ENCODE measurements at regions not wholly inside any gene's neighbourhood (a gene's known extent, or its start where the extent isn't known, plus 50 kb on each side); places are given as distances from the start of the nearest gene placed in this dataset.

GRCh38 chr15:39230205-39230907 is 350.5 kb upstream of the THBS1 start:
- Histone ChIP-seq H3K27me3 (replicated peaks; ENCODE audit: control insufficient read depth, insufficient read depth, low read length, poor library complexity, severe bottlenecking) (no peaks in the 10 kb centered on the region), H3K27ac (ENCODE audit: insufficient read depth, low read length, poor library complexity, severe bottlenecking) (no peak overlapping the region), H3K9me3 (ENCODE audit: control insufficient read depth, low read length) (no peaks in the 10 kb centered on the region), H3K4me3 (ENCODE audit: insufficient read depth, low read depth, low read length, poor library complexity, severe bottlenecking) (no peak overlapping the region), H3K4me1 (ENCODE audit: control insufficient read depth, insufficient read depth, low read length, poor library complexity, severe bottlenecking) (no peaks in the 10 kb centered on the region), H3K36me3 (ENCODE audit: control insufficient read depth, insufficient read depth, low read length) (no peaks in the 10 kb centered on the region)
- no peak for DNase-seq

- no peak overlapping the region for H3K27ac ChIP-seq (ENCODE audit: insufficient read depth, low read length, poor library complexity, severe bottlenecking)
- H3K4me3 ChIP-seq (ENCODE audit: insufficient read depth, low read depth, low read length, poor library complexity, severe bottlenecking) = no peak overlapping the region
- no peaks in the 10 kb centered on the region for H3K4me1 ChIP-seq (ENCODE audit: control insufficient read depth, insufficient read depth, low read length, poor library complexity, severe bottlenecking)
- no peaks in the 10 kb centered on the region for H3K27me3 ChIP-seq (replicated peaks; ENCODE audit: control insufficient read depth, insufficient read depth, low read length, poor library complexity, severe bottlenecking)
- no peaks in the 10 kb centered on the region for H3K36me3 ChIP-seq (ENCODE audit: control insufficient read depth, insufficient read depth, low read length)
- no peaks in the 10 kb centered on the region for H3K9me3 ChIP-seq (ENCODE audit: control insufficient read depth, low read length)
- no peak for DNase-seq
Measured at GRCh38 chr15:39230908-39231285, 350.0 kb upstream of the THBS1 start.

- Histone ChIP-seq H3K27ac (ENCODE audit: insufficient read depth, low read length, poor library complexity, severe bottlenecking) (no peak overlapping the region), H3K9me3 (ENCODE audit: control insufficient read depth, low read length) (no peaks in the 10 kb centered on the region), H3K4me1 (ENCODE audit: control insufficient read depth, insufficient read depth, low read length, poor library complexity, severe bottlenecking) (no peaks in the 10 kb centered on the region), H3K4me3 (ENCODE audit: insufficient read depth, low read depth, low read length, poor library complexity, severe bottlenecking) (no peak overlapping the region), H3K36me3 (ENCODE audit: control insufficient read depth, insufficient read depth, low read length) (no peaks in the 10 kb centered on the region), H3K27me3 (replicated peaks; ENCODE audit: control insufficient read depth, insufficient read depth, low read length, poor library complexity, severe bottlenecking) (no peaks in the 10 kb centered on the region)
- no peak for DNase-seq
Measured at GRCh38 chr15:39232512-39232911, 348.4 kb upstream of the THBS1 start.

- no peak overlapping the region for H3K4me3 ChIP-seq (ENCODE audit: insufficient read depth, low read depth, low read length, poor library complexity, severe bottlenecking)
- H3K36me3 ChIP-seq (ENCODE audit: control insufficient read depth, insufficient read depth, low read length) = no peaks in the 10 kb centered on the region
- H3K9me3 ChIP-seq (ENCODE audit: control insufficient read depth, low read length) = no peaks in the 10 kb centered on the region
- H3K4me1 ChIP-seq (ENCODE audit: control insufficient read depth, insufficient read depth, low read length, poor library complexity, severe bottlenecking) = no peaks in the 10 kb centered on the region
- H3K27ac ChIP-seq (ENCODE audit: insufficient read depth, low read length, poor library complexity, severe bottlenecking) = no peak overlapping the region
- H3K27me3 ChIP-seq (replicated peaks; ENCODE audit: control insufficient read depth, insufficient read depth, low read length, poor library complexity, severe bottlenecking) = no peaks in the 10 kb centered on the region
- no peak for DNase-seq
Measured at GRCh38 chr15:39235084-39235795, 345.6 kb upstream of the THBS1 start.

- DNase-seq = no peak
- Histone ChIP-seq H3K4me1 (ENCODE audit: control insufficient read depth, insufficient read depth, low read length, poor library complexity, severe bottlenecking) (no peaks in the 10 kb centered on the region), H3K36me3 (ENCODE audit: control insufficient read depth, insufficient read depth, low read length) (no peaks in the 10 kb centered on the region), H3K27ac (ENCODE audit: insufficient read depth, low read length, poor library complexity, severe bottlenecking) (no peak overlapping the region), H3K27me3 (replicated peaks; ENCODE audit: control insufficient read depth, insufficient read depth, low read length, poor library complexity, severe bottlenecking) (no peaks in the 10 kb centered on the region), H3K4me3 (ENCODE audit: insufficient read depth, low read depth, low read length, poor library complexity, severe bottlenecking) (no peak overlapping the region), H3K9me3 (ENCODE audit: control insufficient read depth, low read length) (no peaks in the 10 kb centered on the region)
Measured at GRCh38 chr15:39236375-39236774, 344.5 kb upstream of the THBS1 start.

- Histone ChIP-seq H3K9me3 (ENCODE audit: control insufficient read depth, low read length) (no peaks in the 10 kb centered on the region), H3K27me3 (replicated peaks; ENCODE audit: control insufficient read depth, insufficient read depth, low read length, poor library complexity, severe bottlenecking) (no peaks in the 10 kb centered on the region), H3K27ac (ENCODE audit: insufficient read depth, low read length, poor library complexity, severe bottlenecking) (no peak overlapping the region), H3K4me3 (ENCODE audit: insufficient read depth, low read depth, low read length, poor library complexity, severe bottlenecking) (no peak overlapping the region), H3K36me3 (ENCODE audit: control insufficient read depth, insufficient read depth, low read length) (no peaks in the 10 kb centered on the region), H3K4me1 (ENCODE audit: control insufficient read depth, insufficient read depth, low read length, poor library complexity, severe bottlenecking) (no peaks in the 10 kb centered on the region)
- DNase-seq = no peak
Measured at GRCh38 chr15:39238443-39238842, 342.4 kb upstream of the THBS1 start.

- Histone ChIP-seq H3K27ac (ENCODE audit: insufficient read depth, low read length, poor library complexity, severe bottlenecking) (no peak overlapping the region), H3K4me3 (ENCODE audit: insufficient read depth, low read depth, low read length, poor library complexity, severe bottlenecking) (no peak overlapping the region), H3K9me3 (ENCODE audit: control insufficient read depth, low read length) (no peaks in the 10 kb centered on the region), H3K36me3 (ENCODE audit: control insufficient read depth, insufficient read depth, low read length) (no peaks in the 10 kb centered on the region), H3K4me1 (ENCODE audit: control insufficient read depth, insufficient read depth, low read length, poor library complexity, severe bottlenecking) (no peaks in the 10 kb centered on the region), H3K27me3 (replicated peaks; ENCODE audit: control insufficient read depth, insufficient read depth, low read length, poor library complexity, severe bottlenecking) (no peaks in the 10 kb centered on the region)
- no peak for DNase-seq
Measured at GRCh38 chr15:39239562-39239961, 341.3 kb upstream of the THBS1 start.

GRCh38 chr15:39242345-39242744 is 338.5 kb upstream of the THBS1 start:
- no peak overlapping the region for H3K4me3 ChIP-seq (ENCODE audit: insufficient read depth, low read depth, low read length, poor library complexity, severe bottlenecking)
- H3K27me3 ChIP-seq (replicated peaks; ENCODE audit: control insufficient read depth, insufficient read depth, low read length, poor library complexity, severe bottlenecking) = no peaks in the 10 kb centered on the region
- no peaks in the 10 kb centered on the region for H3K4me1 ChIP-seq (ENCODE audit: control insufficient read depth, insufficient read depth, low read length, poor library complexity, severe bottlenecking)
- H3K27ac ChIP-seq (ENCODE audit: insufficient read depth, low read length, poor library complexity, severe bottlenecking) = no peak overlapping the region
- no peak for DNase-seq
- no peaks in the 10 kb centered on the region for H3K36me3 ChIP-seq (ENCODE audit: control insufficient read depth, insufficient read depth, low read length)
- H3K9me3 ChIP-seq (ENCODE audit: control insufficient read depth, low read length) = no peaks in the 10 kb centered on the region

- H3K4me3 ChIP-seq (ENCODE audit: insufficient read depth, low read depth, low read length, poor library complexity, severe bottlenecking) = no peak overlapping the region
Measured at GRCh38 chr15:39243396-39243795, 337.5 kb upstream of the THBS1 start.

GRCh38 chr15:39244776-39245175 is 336.1 kb upstream of the THBS1 start:
- DNase-seq = no peak
- Histone ChIP-seq H3K4me1 (ENCODE audit: control insufficient read depth, insufficient read depth, low read length, poor library complexity, severe bottlenecking) (no peaks in the 10 kb centered on the region), H3K27me3 (replicated peaks; ENCODE audit: control insufficient read depth, insufficient read depth, low read length, poor library complexity, severe bottlenecking) (peaks cover 6% of the 10 kb centered on the region), H3K36me3 (ENCODE audit: control insufficient read depth, insufficient read depth, low read length) (no peaks in the 10 kb centered on the region), H3K4me3 (ENCODE audit: insufficient read depth, low read depth, low read length, poor library complexity, severe bottlenecking) (no peak overlapping the region), H3K27ac (ENCODE audit: insufficient read depth, low read length, poor library complexity, severe bottlenecking) (no peak overlapping the region), H3K9me3 (ENCODE audit: control insufficient read depth, low read length) (no peaks in the 10 kb centered on the region)

More at GRCh38 chr15:39243396-39243795, 337.5 kb upstream of the THBS1 start:
- Histone ChIP-seq H3K27ac (ENCODE audit: insufficient read depth, low read length, poor library complexity, severe bottlenecking) (no peak overlapping the region), H3K4me1 (ENCODE audit: control insufficient read depth, insufficient read depth, low read length, poor library complexity, severe bottlenecking) (no peaks in the 10 kb centered on the region), H3K36me3 (ENCODE audit: control insufficient read depth, insufficient read depth, low read length) (no peaks in the 10 kb centered on the region), H3K9me3 (ENCODE audit: control insufficient read depth, low read length) (no peaks in the 10 kb centered on the region), H3K27me3 (replicated peaks; ENCODE audit: control insufficient read depth, insufficient read depth, low read length, poor library complexity, severe bottlenecking) (peaks cover 6% of the 10 kb centered on the region)
- DNase-seq = no peak
